Stimulated activated effector memory CD8-positive, alpha-beta T cell treated with anti-CD3 and anti-CD28 coated beads, Interleukin-12 subunit alpha, Interleukin-12 subunit beta, amount 100 ng/mL, for 72 hours (primary cell): ENCODE measurements at regions not wholly inside any gene's neighbourhood (a gene's known extent, or its start where the extent isn't known, plus 50 kb on each side); places are given as distances from the start of the nearest gene placed in this dataset.
"Not testable (repeated sequence)": the region's sequence is repeated elsewhere in the genome, so short reads cannot be mapped to it uniquely, and the experiment has no call there.

ENCODE experiments used
- ATAC-seq: fragments of 150-1000 bp; cut with Tn5 transposase; 2 replicates; pipeline ENCODE4 v1.10.0; 2021
- DNase-seq, 2 donors: peaks; one replicate each; pipeline ENCODE4 v3.0.0; 2021 to 2022; ENCODE audit warnings: low spot score in 2 of 2
- H3K27ac Mint-ChIP-seq: one replicate; pipeline ENCODE4 v1.8.0; 2022; ENCODE audit warnings: mild to moderate bottlenecking, mixed read lengths
- H3K36me3 Mint-ChIP-seq: one replicate; pipeline ENCODE4 v1.8.0; 2022; ENCODE audit warnings: mild to moderate bottlenecking, mixed read lengths
- H3K4me1 Mint-ChIP-seq: one replicate; pipeline ENCODE4 v1.8.0; 2022; ENCODE audit warnings: mixed read lengths
- H3K4me3 Mint-ChIP-seq: one replicate; pipeline ENCODE4 v1.8.0; 2022; ENCODE audit warnings: mild to moderate bottlenecking, mixed read lengths
- H3K9me3 Mint-ChIP-seq: one replicate; pipeline ENCODE4 v1.8.0; 2022; ENCODE audit warnings: mixed read lengths

- Mint-ChIP-seq H3K27ac (peak overlapping the region; percentile 77), H3K4me1 (peaks cover 32% of the 10 kb centered on the region)
- H3K4me3 Mint-ChIP-seq, H3K9me3 Mint-ChIP-seq, ATAC-seq, H3K36me3 Mint-ChIP-seq: not testable (repeated sequence)
- DNase-seq = peak in 1 of 2 donors; percentile 59
These were observed 83.5 kb upstream of the SFSWAP start for GRCh38 chr12:131627151-131628022.

DNA sequence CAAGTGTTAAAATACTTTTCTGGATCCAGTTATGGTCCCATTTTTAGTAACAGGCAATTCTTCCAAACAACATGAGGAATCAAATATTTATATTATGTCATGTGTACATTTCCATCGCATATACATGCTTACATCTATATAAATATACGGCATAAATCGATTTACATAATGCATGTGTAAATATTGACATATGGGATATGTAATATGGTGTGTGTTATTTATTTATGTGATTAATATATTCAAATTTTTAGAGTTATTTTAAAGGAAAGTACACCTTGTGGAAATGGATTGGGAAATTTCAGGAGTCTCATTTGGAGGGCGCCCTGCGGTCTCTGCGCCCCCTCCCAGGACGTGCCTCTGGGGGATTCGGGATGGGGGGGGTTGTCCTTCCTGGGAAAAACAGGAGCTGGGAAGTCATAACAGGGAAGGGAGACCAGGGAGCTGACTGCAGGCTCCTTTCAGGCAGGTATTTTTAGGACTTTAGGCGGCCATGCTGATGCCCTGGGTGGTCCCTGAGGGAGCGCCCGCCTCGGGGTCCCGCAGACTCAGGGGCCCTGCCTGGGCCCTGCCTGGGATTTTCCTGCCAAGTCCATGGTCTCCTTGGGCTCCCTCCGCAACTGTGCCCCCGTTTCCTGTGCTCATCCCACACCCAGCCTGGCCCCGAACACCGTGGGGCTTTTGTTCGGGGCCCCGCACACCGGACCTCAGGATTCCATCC lies 82.7 kb upstream of the SFSWAP start:
- ATAC-seq (no peak), DNase-seq (peak in 1 of 2 donors; percentile 37)
- peaks cover 35% of the 10 kb centered on the region for H3K4me1 Mint-ChIP-seq
- peaks cover 6% of the 10 kb centered on the region for H3K36me3 Mint-ChIP-seq
- H3K4me3 Mint-ChIP-seq = no peak overlapping the region
- peak overlapping the region; percentile 77 for H3K27ac Mint-ChIP-seq
- H3K9me3 Mint-ChIP-seq = no peaks in the 10 kb centered on the region

GRCh38 chr12:131628766-131629448 lies 82.0 kb upstream of the SFSWAP start:
- H3K9me3 Mint-ChIP-seq = no peaks in the 10 kb centered on the region
- peak overlapping the region; percentile 61 for H3K27ac Mint-ChIP-seq
- ATAC-seq (peak; percentile 37), DNase-seq (peak in 1 of 2 donors; percentile 45)
- H3K4me3 Mint-ChIP-seq = no peak overlapping the region
- peaks cover 6% of the 10 kb centered on the region for H3K36me3 Mint-ChIP-seq
- peaks cover 35% of the 10 kb centered on the region for H3K4me1 Mint-ChIP-seq

DNA sequence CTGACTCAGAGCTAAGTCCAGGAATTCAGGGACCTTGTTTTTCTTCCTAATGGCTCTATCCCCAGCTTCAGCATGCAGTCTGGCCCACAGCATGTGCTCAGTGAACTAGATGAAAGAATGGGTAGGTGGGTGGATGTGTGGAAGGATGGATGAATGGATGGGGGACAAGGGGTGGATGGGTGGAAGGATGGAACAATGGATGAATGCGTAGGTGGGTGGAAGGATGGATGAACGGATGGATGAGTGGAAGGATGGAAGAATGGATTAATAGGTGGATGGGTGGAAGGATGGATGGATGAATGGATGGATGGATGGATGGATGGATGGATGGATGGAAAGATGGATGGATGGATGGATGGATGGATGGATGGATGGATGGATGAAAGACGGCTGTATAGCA lies 79.7 kb upstream of the SFSWAP start:
- peaks cover 2% of the 10 kb centered on the region for H3K36me3 Mint-ChIP-seq
- no peak for ATAC-seq
- peak in 1 of 2 donors; percentile 18 for DNase-seq
- H3K4me1 Mint-ChIP-seq = peaks cover 31% of the 10 kb centered on the region
- H3K27ac Mint-ChIP-seq = no peak overlapping the region
- H3K9me3 Mint-ChIP-seq = no peaks in the 10 kb centered on the region
- no peak overlapping the region for H3K4me3 Mint-ChIP-seq

DNA sequence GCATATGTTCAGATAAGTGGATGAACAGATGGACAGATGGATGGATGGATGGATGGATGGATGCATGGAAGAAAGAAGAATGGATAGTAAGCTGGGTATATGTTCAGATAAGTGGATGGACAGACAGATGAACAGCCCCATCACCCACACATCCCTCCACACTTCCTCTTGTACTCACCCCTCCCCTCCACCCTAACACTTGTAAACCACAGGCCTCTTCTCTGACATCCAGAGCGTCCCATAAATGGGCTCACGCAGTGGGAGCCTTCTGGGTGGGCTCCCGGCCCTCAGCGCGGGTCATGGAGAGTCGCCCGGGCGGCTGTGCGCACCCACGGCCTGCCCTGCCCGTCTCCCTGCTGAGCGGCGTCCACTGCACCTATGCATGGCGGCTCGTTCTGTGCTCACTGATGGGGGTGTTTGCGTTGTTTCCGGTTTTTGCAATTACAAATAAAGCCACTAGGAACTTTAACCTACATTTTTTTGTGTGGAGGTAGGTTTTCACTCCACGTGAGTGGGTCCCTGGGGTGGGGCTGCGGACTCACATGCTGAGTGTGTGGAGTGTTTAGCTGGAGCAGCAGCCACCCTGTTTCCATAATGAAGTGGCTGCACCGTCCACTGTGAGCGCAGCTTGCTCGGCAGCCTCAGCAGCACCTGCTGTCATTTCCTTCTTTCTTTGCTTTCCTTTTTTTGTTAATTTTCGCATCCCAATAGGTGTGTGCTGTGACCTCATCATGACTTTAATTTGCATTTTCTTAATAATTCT lies 78.8 kb upstream of the SFSWAP start:
- H3K9me3 Mint-ChIP-seq, H3K36me3 Mint-ChIP-seq, H3K27ac Mint-ChIP-seq: not testable (repeated sequence)
- ATAC-seq (peak; percentile 39), DNase-seq (peak in 1 of 2 donors; percentile 32)
- peaks cover 29% of the 10 kb centered on the region for H3K4me1 Mint-ChIP-seq
- peak overlapping the region; percentile 42 for H3K4me3 Mint-ChIP-seq

- H3K4me3 Mint-ChIP-seq = peak overlapping the region; percentile 42
- DNase-seq, H3K9me3 Mint-ChIP-seq: not testable (repeated sequence)
These were observed 78.3 kb upstream of the SFSWAP start for GRCh38 chr12:131632652-131633023.

DNA sequence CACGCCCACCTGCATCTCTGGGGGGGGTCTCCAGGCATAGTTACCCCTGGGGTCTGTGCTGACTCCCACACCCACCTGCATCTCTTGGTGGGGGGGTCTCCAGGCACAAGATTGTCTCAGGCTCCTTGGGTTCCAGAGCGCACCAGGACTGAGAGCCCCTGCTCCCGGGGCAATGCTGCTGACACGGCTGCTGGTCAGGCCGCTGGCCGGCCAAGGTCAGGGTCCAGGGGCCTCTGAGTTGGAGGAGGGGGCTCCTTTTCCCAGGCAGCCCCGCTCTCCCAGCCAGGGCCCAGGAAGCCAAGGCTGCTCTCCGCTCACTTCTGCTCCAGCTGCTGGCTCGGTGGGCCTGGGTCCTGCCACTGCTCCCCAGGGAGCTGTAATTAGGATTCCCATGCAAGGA lies 77.3 kb upstream of the SFSWAP start:
- peaks cover 27% of the 10 kb centered on the region for H3K4me1 Mint-ChIP-seq
- not testable (repeated sequence) for ATAC-seq, H3K4me3 Mint-ChIP-seq, H3K9me3 Mint-ChIP-seq, H3K27ac Mint-ChIP-seq, H3K36me3 Mint-ChIP-seq
- peak in 1 of 2 donors; percentile 22 for DNase-seq

More at GRCh38 chr12:131632652-131633023, 78.3 kb upstream of the SFSWAP start:
- H3K36me3 Mint-ChIP-seq, ATAC-seq, H3K27ac Mint-ChIP-seq: not testable (repeated sequence)
- peaks cover 29% of the 10 kb centered on the region for H3K4me1 Mint-ChIP-seq

DNA sequence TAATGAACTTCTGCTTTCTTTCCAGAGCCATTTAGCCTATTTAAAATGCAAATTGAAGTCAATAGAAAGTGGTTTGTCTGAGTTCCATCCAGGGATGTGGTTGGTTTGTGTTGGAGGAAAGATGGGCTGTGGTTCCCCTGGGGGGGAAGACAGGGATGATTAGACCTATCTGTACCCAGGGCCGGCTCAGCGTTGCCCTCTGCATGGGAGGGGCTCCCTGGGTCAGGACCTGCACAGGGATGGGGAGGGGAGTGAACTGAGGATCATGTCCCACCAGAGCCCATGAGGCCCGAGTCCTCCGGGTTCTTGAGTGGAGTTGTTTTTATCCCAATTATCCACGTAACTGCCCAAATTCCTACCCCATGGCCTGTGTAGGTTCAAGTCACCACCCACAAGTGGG lies 76.9 kb upstream of the SFSWAP start:
- H3K4me3 Mint-ChIP-seq = no peak overlapping the region
- H3K4me1 Mint-ChIP-seq = peaks cover 23% of the 10 kb centered on the region
- no peaks in the 10 kb centered on the region for H3K9me3 Mint-ChIP-seq
- DNase-seq = peak in 1 of 2 donors; percentile 40
- H3K27ac Mint-ChIP-seq = no peak overlapping the region
- H3K36me3 Mint-ChIP-seq = no peaks in the 10 kb centered on the region
- no peak for ATAC-seq

GRCh38 chr12:131635012-131635411 lies 75.9 kb upstream of the SFSWAP start:
- not testable (repeated sequence) for ATAC-seq, H3K4me3 Mint-ChIP-seq, H3K9me3 Mint-ChIP-seq, H3K27ac Mint-ChIP-seq, H3K36me3 Mint-ChIP-seq
- peak in 1 of 2 donors; percentile 4 for DNase-seq
- H3K4me1 Mint-ChIP-seq = peaks cover 19% of the 10 kb centered on the region

DNA sequence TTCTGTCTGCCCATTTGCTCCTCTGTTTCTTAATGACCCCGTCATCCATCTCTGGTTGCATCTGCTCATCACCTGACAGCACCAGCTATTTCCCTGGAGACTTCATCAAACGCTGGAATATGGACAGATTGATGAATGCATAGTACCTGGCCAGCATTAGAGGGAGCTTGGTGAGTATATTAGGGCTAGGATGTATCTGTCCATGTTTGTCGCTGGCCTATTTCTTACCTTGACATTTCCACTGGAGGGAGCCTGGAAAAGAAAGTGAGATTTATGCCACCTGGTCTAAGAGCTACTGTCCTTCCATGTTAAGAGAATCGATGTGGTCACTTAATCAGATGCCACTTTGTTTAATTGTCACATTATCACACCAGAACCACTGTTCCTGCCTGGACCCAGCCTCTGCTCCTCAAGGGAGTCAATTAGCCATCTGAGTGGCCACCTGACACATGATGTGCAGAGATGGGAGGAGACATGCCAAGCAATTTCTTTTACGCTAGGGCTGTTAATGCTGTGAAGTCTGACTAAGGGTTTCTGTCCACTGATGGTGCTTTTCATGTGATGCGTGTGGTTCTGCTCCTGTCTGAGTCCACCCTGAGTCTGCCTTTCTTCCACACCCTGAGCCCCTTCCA lies 75.3 kb upstream of the SFSWAP start:
- Mint-ChIP-seq H3K27ac (no peak overlapping the region), H3K9me3 (no peaks in the 10 kb centered on the region), H3K4me1 (peaks cover 19% of the 10 kb centered on the region), H3K4me3 (no peak overlapping the region), H3K36me3 (no peaks in the 10 kb centered on the region)
- ATAC-seq (no peak), DNase-seq (peak in 1 of 2 donors; percentile 40)

GRCh38 chr12:131636266-131636665 lies 74.6 kb upstream of the SFSWAP start:
- ATAC-seq (no peak), DNase-seq (no peak)
- no peaks in the 10 kb centered on the region for H3K9me3 Mint-ChIP-seq
- no peak overlapping the region for H3K4me3 Mint-ChIP-seq
- no peaks in the 10 kb centered on the region for H3K36me3 Mint-ChIP-seq
- H3K27ac Mint-ChIP-seq = no peak overlapping the region
- H3K4me1 Mint-ChIP-seq = peaks cover 15% of the 10 kb centered on the region

DNA sequence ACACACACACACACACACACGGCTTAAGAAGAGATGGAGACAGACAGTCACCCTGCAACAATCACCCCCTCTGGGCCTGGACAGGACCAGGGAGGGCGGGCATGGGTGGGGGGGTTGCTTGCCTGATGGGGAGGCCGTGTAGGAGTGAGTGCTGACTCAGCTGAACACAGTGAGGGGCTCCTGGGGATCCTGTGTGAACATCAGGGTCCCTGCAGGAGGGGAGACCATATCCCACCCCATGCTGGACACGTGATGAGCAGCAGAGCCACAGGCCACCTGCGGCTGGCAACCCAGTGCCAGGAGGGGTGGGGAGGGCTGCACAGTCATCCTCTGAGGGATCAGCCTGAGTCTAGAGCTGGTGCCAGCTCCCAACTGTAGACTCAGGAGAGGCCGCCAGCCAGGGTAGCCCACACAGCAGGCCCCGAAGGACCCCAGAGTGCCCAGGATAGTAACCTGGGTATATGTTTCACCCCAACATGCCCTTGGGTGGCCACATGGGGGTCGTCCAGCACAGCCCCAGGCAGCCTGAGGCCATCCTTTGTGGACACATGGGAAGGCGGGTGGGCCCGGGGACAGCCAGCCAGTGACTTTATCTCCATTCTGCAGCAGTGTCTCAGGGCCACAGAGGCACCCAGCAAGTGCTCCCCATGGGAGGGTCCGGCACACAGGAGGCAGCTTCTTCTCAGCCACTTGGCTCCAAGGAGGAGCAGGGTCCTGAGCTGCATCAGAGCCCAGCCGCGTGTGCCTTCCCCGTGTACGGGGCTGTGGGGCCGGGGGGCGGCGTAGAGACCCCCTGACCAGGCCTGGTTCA lies 73.7 kb upstream of the SFSWAP start:
- no peaks in the 10 kb centered on the region for H3K9me3 Mint-ChIP-seq
- peak in 1 of 2 donors; percentile 29 for DNase-seq

DNA sequence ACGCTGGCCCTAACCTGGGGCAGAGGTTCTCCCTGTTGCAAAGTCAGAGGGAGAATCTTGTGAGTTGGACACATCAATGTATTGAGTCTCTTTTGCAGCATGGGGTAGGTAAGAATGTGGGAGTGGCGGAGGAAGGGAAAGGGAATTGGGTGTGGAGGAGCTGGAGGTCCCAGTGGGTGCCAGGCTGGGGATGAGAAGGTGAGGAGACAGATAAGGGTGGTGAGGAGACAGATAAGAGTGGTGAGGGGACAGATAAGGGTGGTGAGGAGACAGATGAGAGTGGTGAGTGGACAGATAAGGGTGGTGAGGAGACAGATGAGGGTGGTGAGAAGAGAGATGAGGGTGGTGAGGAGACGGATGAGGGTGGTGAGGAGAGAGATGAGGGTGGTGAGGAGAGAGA lies 72.9 kb upstream of the SFSWAP start:
- Mint-ChIP-seq H3K4me1 (no peaks in the 10 kb centered on the region), H3K4me3 (no peak overlapping the region), H3K9me3 (no peaks in the 10 kb centered on the region), H3K27ac (no peak overlapping the region), H3K36me3 (no peaks in the 10 kb centered on the region)
- DNase-seq (peak in 1 of 2 donors; percentile 38), ATAC-seq (no peak)

More for the DNA sequence above, 73.7 kb upstream of the SFSWAP start:
- Mint-ChIP-seq H3K4me3 (no peak overlapping the region), H3K27ac (no peak overlapping the region), H3K4me1 (peaks cover 6% of the 10 kb centered on the region), H3K36me3 (no peaks in the 10 kb centered on the region)
- ATAC-seq = no peak
